Suprapubic skin (tissue), 3 donors: ENCODE measurements at regions not wholly inside any gene's neighbourhood (a gene's known extent, or its start where the extent isn't known, plus 50 kb on each side); places are given as distances from the start of the nearest gene placed in this dataset.

ENCODE experiments used
- CTCF ChIP-seq, 2 donors: fragments of 200-600 bp in 1 of 2; fragments of 450-650 bp in 1 of 2; sonication (generic) in 1 of 2; IDR thresholded peaks; one replicate each; pipeline ENCODE4 v1.5.1; 2016 to 2019; ENCODE audit warnings: antibody characterized with exemption in 2 of 2, mild to moderate bottlenecking in 1 of 2, moderate library complexity in 1 of 2
- EP300 ChIP-seq: sonication (generic); formaldehyde crosslinking; IDR thresholded peaks from one replicate; pipeline ENCODE4 v1.6.1; 2017; ENCODE audit warnings: antibody characterized with exemption

GRCh38 chr1:177710696-177711620 is 258.9 kb downstream of the SEC16B start:
- TF ChIP-seq CTCF (IDR thresholded peaks at IDR 0.05) = no peak
- no peak for TF ChIP-seq EP300
